ENCODE measurements at regions not wholly inside any gene's neighbourhood (a gene's known extent, or its start where the extent isn't known, plus 50 kb on each side); places are given as distances from the start of the nearest gene placed in this dataset.
"Not testable (repeated sequence)": the region's sequence is repeated elsewhere in the genome, so short reads cannot be mapped to it uniquely, and the experiment has no call there.

DNA sequence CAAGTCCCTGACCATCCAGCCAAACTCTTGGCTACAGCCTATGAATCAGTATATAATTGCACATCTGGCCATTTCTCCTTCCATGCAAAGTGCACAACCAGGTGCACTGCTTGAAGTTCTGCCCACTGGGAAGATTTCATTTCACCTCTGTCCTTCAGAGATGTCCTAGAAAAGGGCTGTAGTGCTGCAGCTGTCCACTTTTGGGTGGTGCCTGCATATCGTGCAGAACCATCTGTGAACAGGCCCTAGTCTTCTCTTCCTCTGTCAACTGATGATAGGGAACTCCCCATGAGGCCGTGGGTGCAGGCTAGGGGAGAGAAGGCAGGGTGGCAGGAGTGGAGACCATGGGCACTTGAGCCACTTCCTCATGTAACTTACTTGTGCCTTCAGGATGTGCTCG lies 470.6 kb upstream of the RGS6 start:
- TF ChIP-seq, protein P1, sequence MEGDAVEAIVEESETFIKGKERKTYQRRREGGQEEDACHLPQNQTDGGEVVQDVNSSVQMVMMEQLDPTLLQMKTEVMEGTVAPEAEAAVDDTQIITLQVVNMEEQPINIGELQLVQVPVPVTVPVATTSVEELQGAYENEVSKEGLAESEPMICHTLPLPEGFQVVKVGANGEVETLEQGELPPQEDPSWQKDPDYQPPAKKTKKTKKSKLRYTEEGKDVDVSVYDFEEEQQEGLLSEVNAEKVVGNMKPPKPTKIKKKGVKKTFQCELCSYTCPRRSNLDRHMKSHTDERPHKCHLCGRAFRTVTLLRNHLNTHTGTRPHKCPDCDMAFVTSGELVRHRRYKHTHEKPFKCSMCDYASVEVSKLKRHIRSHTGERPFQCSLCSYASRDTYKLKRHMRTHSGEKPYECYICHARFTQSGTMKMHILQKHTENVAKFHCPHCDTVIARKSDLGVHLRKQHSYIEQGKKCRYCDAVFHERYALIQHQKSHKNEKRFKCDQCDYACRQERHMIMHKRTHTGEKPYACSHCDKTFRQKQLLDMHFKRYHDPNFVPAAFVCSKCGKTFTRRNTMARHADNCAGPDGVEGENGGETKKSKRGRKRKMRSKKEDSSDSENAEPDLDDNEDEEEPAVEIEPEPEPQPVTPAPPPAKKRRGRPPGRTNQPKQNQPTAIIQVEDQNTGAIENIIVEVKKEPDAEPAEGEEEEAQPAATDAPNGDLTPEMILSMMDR (IDR thresholded peaks at IDR 0.05) = not testable (repeated sequence)
- TF ChIP-seq POLR2A (IDR thresholded peaks at IDR 0.05) = not testable (repeated sequence)

Measured in lower leg skin (tissue), 3 donors.